IMR-90 (cell line): ENCODE measurements at regions not wholly inside any gene's neighbourhood (a gene's known extent, or its start where the extent isn't known, plus 50 kb on each side); places are given as distances from the start of the nearest gene placed in this dataset.

Experiments used
- ATAC-seq: fragments of 200-7000 bp; cut with Tn5 transposase; 2 replicates; pipeline ENCODE4 v1.9.1; 2020; ENCODE audit warnings: low read depth, mild to moderate bottlenecking, moderate library complexity
- BruUV-seq: library from RNA; stranded (reverse); fragments of 400-500 nt; replicated peaks from 2 replicates; lab custom pipeline; 2021; lab: Mats Ljungman, UMichigan
- CTCF ChIA-PET: fragments of 300-600 bp; formaldehyde crosslinking; extraction: SDS; loops from one replicate; lab custom pipeline; 2021; ENCODE audit warnings: antibody characterized with exemption; lab: Yijun Ruan, JAX
- POLR2A ChIA-PET: fragments of 300-600 bp; sonication (Branson Sonifier 250); formaldehyde crosslinking; loops from one replicate; lab custom pipeline; 2022; ENCODE audit warnings: antibody characterized with exemption; ENCODE audit not compliant: unreplicated experiment; lab: Charles Lee
- DNase-seq: peaks from one replicate; pipeline ENCODE4 v3.0.0; 2013
- H2AFZ ChIP-seq: replicated peaks from 2 replicates; pipeline ENCODE3; 2013; ENCODE audit warnings: low read length, mild to moderate bottlenecking; ENCODE audit not compliant: poor library complexity
- H2AK5ac ChIP-seq: 2 replicates; pipeline ENCODE4 v1.6.1; 2013; ENCODE audit warnings: low read depth, low read length, inconsistent platforms
- H2AK9ac ChIP-seq: replicated peaks from 2 replicates; pipeline ENCODE3; 2013; ENCODE audit warnings: mild to moderate bottlenecking, low read depth, low read length, moderate library complexity; ENCODE audit not compliant: poor library complexity
- H2BK120ac ChIP-seq: 2 replicates; pipeline ENCODE4 v1.6.1; 2013; ENCODE audit warnings: low read depth, low read length, inconsistent platforms
- H2BK15ac ChIP-seq: 3 replicates; pipeline ENCODE4 v1.6.1; 2013; ENCODE audit warnings: low read depth, low read length, inconsistent platforms
- H2BK20ac ChIP-seq: 2 replicates; pipeline ENCODE4 v1.6.1; 2013; ENCODE audit warnings: low read depth, mild to moderate bottlenecking, inconsistent platforms, low read length, moderate library complexity
- H2BK5ac ChIP-seq: 2 replicates; pipeline ENCODE4 v1.6.1; 2013; ENCODE audit warnings: mild to moderate bottlenecking, low read depth, low read length, inconsistent platforms; ENCODE audit not compliant: poor library complexity, severe bottlenecking
- H3K14ac ChIP-seq: replicated peaks from 2 replicates; pipeline ENCODE4 v1.6.1; 2013; ENCODE audit warnings: low read depth, low read length, inconsistent platforms
- H3K18ac ChIP-seq: 2 replicates; pipeline ENCODE4 v1.6.1; 2013; ENCODE audit warnings: low read depth, low read length, control low read depth
- H3K23ac ChIP-seq: 2 replicates; pipeline ENCODE4 v1.6.1; 2013; ENCODE audit warnings: low read depth, low read length, inconsistent platforms
- H3K27ac ChIP-seq: 2 replicates; pipeline ENCODE4 v1.5.1; 2013; ENCODE audit warnings: mild to moderate bottlenecking, control low read depth, low read length; ENCODE audit not compliant: insufficient read depth
- H3K27me3 ChIP-seq: 2 replicates; pipeline ENCODE4 v1.6.1; 2013; ENCODE audit warnings: low read length; ENCODE audit not compliant: control insufficient read depth, insufficient read depth
- H3K36me3 ChIP-seq: 2 replicates; pipeline ENCODE4 v1.6.1; 2013; ENCODE audit warnings: low read length, mixed read lengths; ENCODE audit not compliant: control insufficient read depth, insufficient read depth
- H3K4ac ChIP-seq: 2 replicates; pipeline ENCODE4 v1.6.1; 2013; ENCODE audit warnings: low read depth, low read length, inconsistent platforms
- H3K4me1 ChIP-seq: 2 replicates; pipeline ENCODE4 v1.6.1; 2013; ENCODE audit warnings: low read length, mixed read lengths; ENCODE audit not compliant: control insufficient read depth, insufficient read depth
- H3K4me2 ChIP-seq: 2 replicates; pipeline ENCODE4 v1.6.1; 2013; ENCODE audit warnings: low read depth, mild to moderate bottlenecking, control low read depth, low read length, moderate library complexity
- H3K4me3 ChIP-seq: 2 replicates; pipeline ENCODE4 v1.5.1; 2013; ENCODE audit warnings: low read depth, mild to moderate bottlenecking, control low read depth, low read length, moderate library complexity; ENCODE audit not compliant: insufficient read depth
- H3K56ac ChIP-seq: 2 replicates; pipeline ENCODE4 v1.6.1; 2013; ENCODE audit warnings: low read length, inconsistent platforms; ENCODE audit not compliant: insufficient read depth; ENCODE audit errors: extremely low read depth
- H3K79me1 ChIP-seq, 2 experiments: 2 replicates each; pipeline ENCODE4 v1.6.1; 2013; ENCODE audit warnings: low read length in 2 of 2, inconsistent platforms in 1 of 2, low read depth in 1 of 2
- H3K9ac ChIP-seq: 2 replicates; pipeline ENCODE4 v1.6.1; 2013; ENCODE audit warnings: low read depth, low read length, control low read depth
- H3K9me1 ChIP-seq: 2 replicates; pipeline ENCODE4 v1.6.1; 2013; ENCODE audit warnings: low read length, inconsistent platforms; ENCODE audit not compliant: insufficient read depth
- H3K9me3 ChIP-seq: 2 replicates; pipeline ENCODE4 v1.6.1; 2013; ENCODE audit warnings: low read length; ENCODE audit not compliant: control insufficient read depth, insufficient read depth
- H4K20me1 ChIP-seq: 2 replicates; pipeline ENCODE4 v1.6.1; 2013; ENCODE audit warnings: low read length, inconsistent platforms; ENCODE audit not compliant: insufficient read depth
- H4K5ac ChIP-seq: 2 replicates; pipeline ENCODE4 v1.6.1; 2013; ENCODE audit warnings: mild to moderate bottlenecking, low read depth, low read length, control low read depth
- H4K8ac ChIP-seq, 2 experiments: 2 replicates each; pipeline ENCODE4 v1.6.1; 2013; ENCODE audit warnings: low read depth in 2 of 2, low read length in 2 of 2, control low read depth in 1 of 2, inconsistent platforms in 1 of 2
- H4K91ac ChIP-seq: 2 replicates; pipeline ENCODE4 v1.6.1; 2013; ENCODE audit warnings: low read depth, low read length, inconsistent platforms; ENCODE audit not compliant: insufficient read depth
- BHLHE40 ChIP-seq: fragments of 150-350 bp; IDR thresholded peaks from 2 replicates; pipeline ENCODE4 v1.6.1; 2016; ENCODE audit warnings: mild to moderate bottlenecking, low read depth, low read length
- CHD1 ChIP-seq: IDR thresholded peaks from 2 replicates; pipeline ENCODE4 v1.6.1; 2012; ENCODE audit warnings: low read depth, low read length, improper control_type of control experiment
- MAFK ChIP-seq: IDR thresholded peaks from 2 replicates; pipeline ENCODE4 v1.6.1; 2012; ENCODE audit warnings: low read depth, low read length, improper control_type of control experiment
- MAZ ChIP-seq: IDR thresholded peaks from 2 replicates; pipeline ENCODE4 v1.6.1; 2012; ENCODE audit warnings: low read depth, mild to moderate bottlenecking, low read length, improper control_type of control experiment, moderate library complexity, borderline replicate concordance
- NFE2L2 ChIP-seq: fragments of 150-350 bp; IDR thresholded peaks from 2 replicates; pipeline ENCODE4 v1.6.1; 2016; ENCODE audit warnings: low read depth, mild to moderate bottlenecking, low read length
- POLR2A ChIP-seq: IDR thresholded peaks from 2 replicates; pipeline ENCODE4 v1.6.1; 2012; ENCODE audit warnings: mild to moderate bottlenecking, low read depth, low read length
- RAD21 ChIP-seq: IDR thresholded peaks from 2 replicates; pipeline ENCODE4 v1.6.1; 2012; ENCODE audit warnings: low read length, improper control_type of control experiment
- RCOR1 ChIP-seq: IDR thresholded peaks from 2 replicates; pipeline ENCODE4 v1.6.1; 2012; ENCODE audit warnings: mild to moderate bottlenecking, low read length, improper control_type of control experiment; ENCODE audit not compliant: insufficient replicate concordance
- RFX5 ChIP-seq: IDR thresholded peaks from 2 replicates; pipeline ENCODE4 v1.8.0; 2012; ENCODE audit warnings: low read depth, mild to moderate bottlenecking, low read length, moderate library complexity
- SMC3 ChIP-seq: fragments of 150-350 bp; IDR thresholded peaks from 2 replicates; pipeline ENCODE4 v1.6.1; 2016; ENCODE audit warnings: low read depth, mild to moderate bottlenecking, antibody characterized with exemption, low read length, moderate library complexity
- WGBS, 2 experiments: methylation state at CpG; one replicate each; pipeline versions ENCODE4 v1.1.5 to v1.1.7; 2013; ENCODE audit warnings: missing lambda C conversion rate in 2 of 2; ENCODE audit not compliant: insufficient read length in 1 of 2; ENCODE audit errors: extremely low coverage in 2 of 2; 5-methylcytosine and 5-hydroxymethylcytosine counted together
- dilution Hi-C: fragments of 300-500 bp; cut with HindIII; formaldehyde crosslinking; loops from one replicate; pipeline ENCODE4 v1.14.3; 2018; ENCODE audit warnings: low sequenced_read_pairs; ENCODE audit not compliant: unreplicated experiment
- in situ Hi-C: fragments of 300-500 bp; cut with MboI; formaldehyde crosslinking; loops from 3 replicates; pipeline ENCODE4 v1.14.3; 2019; ENCODE audit warnings: low sequenced_read_pairs, inconsistent platforms, mixed read lengths
- intact Hi-C: fragments of 100-400 bp; cut with micrococcal nuclease; formaldehyde crosslinking; loops from 2 replicates; pipeline ENCODE4 v1.10.0; 2022
- TF ChIP-seq, protein P1 (sequence below): fragments of 150-350 bp; IDR thresholded peaks from 2 replicates; pipeline ENCODE4 v1.6.1; 2016; ENCODE audit warnings: low read depth, mild to moderate bottlenecking, low read length, moderate library complexity, borderline replicate concordance
- TF ChIP-seq, protein P2 (sequence below): fragments of 150-350 bp; IDR thresholded peaks from 2 replicates; pipeline ENCODE4 v1.6.1; 2017; ENCODE audit warnings: mild to moderate bottlenecking, antibody characterized with exemption, low read length, low read depth

DNA sequence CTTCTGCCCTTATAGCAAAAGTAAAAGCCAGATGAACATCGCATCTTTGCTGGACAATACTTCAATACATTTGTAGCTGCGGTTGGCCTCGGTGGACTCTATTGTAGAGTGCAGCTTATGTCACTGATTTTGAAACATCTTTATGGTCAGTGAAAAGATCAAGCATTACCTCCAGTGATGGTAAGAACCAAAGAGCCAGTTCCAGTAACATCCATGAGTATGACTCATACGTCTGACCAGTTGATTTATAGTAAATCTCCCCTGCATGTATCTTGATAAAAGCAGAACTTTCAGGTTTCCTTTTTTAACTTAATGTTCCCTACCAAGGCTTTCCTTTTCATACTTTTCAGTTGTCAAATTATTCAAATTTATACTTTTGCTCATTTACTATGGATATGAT is 119.2 kb upstream of the HNRNPA3 start:
- ChIA-PET CTCF (no interaction called here), POLR2A (no interaction called here)
- dilution Hi-C loops, result no loop called here
- no peaks in the 10 kb centered on the region for H3K36me3 ChIP-seq
- no peak overlapping the region for H3K9ac ChIP-seq
- no peak overlapping the region for H3K23ac ChIP-seq
- H4K8ac ChIP-seq, result no peak overlapping the region
- H2AK5ac ChIP-seq, result no peak overlapping the region
- no peak for ATAC-seq
- no peak for DNase-seq
- H4K91ac ChIP-seq, result no peak overlapping the region
- BruUV-seq, result no TSS peak
- no peak overlapping the region for H3K4ac ChIP-seq
- intact Hi-C loops, result no loop called here
- in situ Hi-C loops, result no loop called here
- H3K9me1 ChIP-seq, result no peaks in the 10 kb centered on the region
- H3K9me3 ChIP-seq, result no peaks in the 10 kb centered on the region
- no peak overlapping the region for H3K14ac ChIP-seq
- no peak overlapping the region for H2BK20ac ChIP-seq
- 67% methylated on average over 1 of the region's 4 CpGs; no CpG with 5 or more reads in 1 of the 2 experiments for WGBS, 2 experiments
- H2AFZ ChIP-seq, result no peak overlapping the region
- no peak overlapping the region for H3K18ac ChIP-seq
- H2BK15ac ChIP-seq, result no peak overlapping the region
- H4K20me1 ChIP-seq, result no peaks in the 10 kb centered on the region
- no peak overlapping the region for H3K27ac ChIP-seq
- H3K4me1 ChIP-seq, result no peaks in the 10 kb centered on the region
- no peaks in the 10 kb centered on the region for H3K79me1 ChIP-seq
- no peak overlapping the region for H4K5ac ChIP-seq
- H3K27me3 ChIP-seq, result no peaks in the 10 kb centered on the region
- no peak overlapping the region for H3K56ac ChIP-seq
- no peak overlapping the region for H3K4me2 ChIP-seq
- no peak overlapping the region for H2AK9ac ChIP-seq
- H2BK120ac ChIP-seq, result no peak overlapping the region
- no peak overlapping the region for H2BK5ac ChIP-seq
- TF ChIP-seq NFE2L2 (no peak), MAZ (no peak), MAFK (no peak), RAD21 (no peak), SMC3 (no peak), POLR2A (no peak), BHLHE40 (no peak), RFX5 (no peak), CHD1 (no peak), RCOR1 (no peak)
- TF ChIP-seq, protein P1, sequence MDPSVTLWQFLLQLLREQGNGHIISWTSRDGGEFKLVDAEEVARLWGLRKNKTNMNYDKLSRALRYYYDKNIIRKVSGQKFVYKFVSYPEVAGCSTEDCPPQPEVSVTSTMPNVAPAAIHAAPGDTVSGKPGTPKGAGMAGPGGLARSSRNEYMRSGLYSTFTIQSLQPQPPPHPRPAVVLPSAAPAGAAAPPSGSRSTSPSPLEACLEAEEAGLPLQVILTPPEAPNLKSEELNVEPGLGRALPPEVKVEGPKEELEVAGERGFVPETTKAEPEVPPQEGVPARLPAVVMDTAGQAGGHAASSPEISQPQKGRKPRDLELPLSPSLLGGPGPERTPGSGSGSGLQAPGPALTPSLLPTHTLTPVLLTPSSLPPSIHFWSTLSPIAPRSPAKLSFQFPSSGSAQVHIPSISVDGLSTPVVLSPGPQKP, result no peak
- TF ChIP-seq, protein P2, sequence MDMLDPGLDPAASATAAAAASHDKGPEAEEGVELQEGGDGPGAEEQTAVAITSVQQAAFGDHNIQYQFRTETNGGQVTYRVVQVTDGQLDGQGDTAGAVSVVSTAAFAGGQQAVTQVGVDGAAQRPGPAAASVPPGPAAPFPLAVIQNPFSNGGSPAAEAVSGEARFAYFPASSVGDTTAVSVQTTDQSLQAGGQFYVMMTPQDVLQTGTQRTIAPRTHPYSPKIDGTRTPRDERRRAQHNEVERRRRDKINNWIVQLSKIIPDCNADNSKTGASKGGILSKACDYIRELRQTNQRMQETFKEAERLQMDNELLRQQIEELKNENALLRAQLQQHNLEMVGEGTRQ, result no peak
- H3K4me3 ChIP-seq, result no peak overlapping the region
